Lung (tissue), 11 donors: ENCODE measurements at regions not wholly inside any gene's neighbourhood (a gene's known extent, or its start where the extent isn't known, plus 50 kb on each side); places are given as distances from the start of the nearest gene placed in this dataset.

ENCODE experiments used
- ATAC-seq: fragments of 200-7000 bp; cut with Tn5 transposase; one replicate; pipeline ENCODE4 v1.9.1; 2020; ENCODE audit warnings: moderate number of reproducible peaks; ENCODE audit not compliant: insufficient read depth, low FRiP score
- DNase-seq, 3 donors: peaks; one replicate each; pipeline ENCODE4 v3.0.0-alpha.2; 2013 to 2017
- H3K27ac ChIP-seq, 2 donors: one replicate each; pipeline ENCODE4 v1.5.1; 2013; ENCODE audit warnings: mild to moderate bottlenecking in 2 of 2, moderate library complexity in 2 of 2, control low read depth in 1 of 2, inconsistent platforms in 1 of 2, low read depth in 1 of 2, low read length in 1 of 2
- H3K27me3 ChIP-seq, 3 donors: one replicate each; pipeline ENCODE4 v1.5.1; 2013; ENCODE audit warnings: low read length in 2 of 3; ENCODE audit not compliant: control insufficient read depth in 3 of 3, insufficient read depth in 3 of 3
- H3K36me3 ChIP-seq, 4 donors: one replicate each; pipeline ENCODE4 v1.5.1; 2013; ENCODE audit warnings: low read length in 4 of 4, mild to moderate bottlenecking in 1 of 4, moderate library complexity in 1 of 4; ENCODE audit not compliant: control insufficient read depth in 4 of 4, insufficient read depth in 4 of 4
- H3K4me1 ChIP-seq, 5 donors: one replicate each; pipeline ENCODE4 v1.5.1; 2013; ENCODE audit warnings: low read length in 5 of 5, mild to moderate bottlenecking in 2 of 5, moderate library complexity in 1 of 5; ENCODE audit not compliant: control insufficient read depth in 5 of 5, insufficient read depth in 5 of 5
- H3K4me3 ChIP-seq: one replicate; pipeline ENCODE4 v1.5.1; 2013; ENCODE audit warnings: mild to moderate bottlenecking, control low read depth, moderate library complexity
- H3K9ac ChIP-seq, 2 donors: one replicate each; pipeline ENCODE4 v1.5.1; 2013; ENCODE audit warnings: low read length in 2 of 2, control low read depth in 1 of 2; ENCODE audit not compliant: insufficient read depth in 1 of 2
- H3K9me3 ChIP-seq, 4 donors: one replicate each; pipeline ENCODE4 v1.5.1; 2013; ENCODE audit warnings: low read length in 3 of 4, mild to moderate bottlenecking in 1 of 4, moderate library complexity in 1 of 4; ENCODE audit not compliant: control insufficient read depth in 4 of 4, insufficient read depth in 3 of 4
- WGBS, 2 donors: extraction: QIAGEN DNeasy Blood & Tissue Kit; methylation state at CpG; one replicate each; pipeline ENCODE4 v1.1.7; 2013; 5-methylcytosine and 5-hydroxymethylcytosine counted together
- TF ChIP-seq, protein P1 (sequence below): IDR thresholded peaks from 2 replicates; pipeline ENCODE4 v1.5.1; 2012; ENCODE audit warnings: mild to moderate bottlenecking; ENCODE audit errors: control extremely low read depth, extremely low read depth
- donor health status: control.
- donor health status: control.
- donor health status: Bipolar disorder and iron deficiency.
- donor health status: healthy.
- donor health status: DM: yes; HTN: yes; CAD: no.

DNA sequence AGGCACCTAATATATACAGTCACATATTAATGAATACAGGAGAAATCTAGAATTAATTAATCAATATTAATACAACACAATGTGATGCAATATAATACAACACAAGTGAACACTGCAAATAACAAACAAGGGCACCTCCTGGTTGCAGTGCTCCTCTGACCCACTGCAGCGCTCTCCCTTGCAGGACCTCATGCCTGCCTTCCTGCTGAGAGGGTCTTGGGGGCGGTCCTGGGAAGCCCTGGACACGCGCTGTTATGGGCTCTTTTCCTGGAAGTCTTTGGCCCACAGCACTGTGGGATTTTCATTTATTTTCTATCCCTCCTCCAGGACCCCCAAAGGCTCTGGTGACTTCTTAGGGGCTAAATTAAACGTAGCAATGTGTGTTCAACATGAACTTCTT is 485.8 kb downstream of the IRX1 start:
- Histone ChIP-seq H3K9me3 (peaks cover 0 to 7% (median under 1%) of the 10 kb centered on the region in 4 donors), H3K27me3 (peaks cover 0 to 3% (median 0%) of the 10 kb centered on the region in 3 donors), H3K27ac (no peak overlapping the region), H3K4me3 (no peak overlapping the region), H3K4me1 (peaks cover 0 to 1% (median 0%) of the 10 kb centered on the region in 5 donors), H3K36me3 (no peaks in the 10 kb centered on the region), H3K9ac (no peak overlapping the region)
- ATAC-seq: no peak
- WGBS, 2 donors: 72 to 76% methylated on average over 5 of the region's 5 CpGs
- no peak for DNase-seq
- TF ChIP-seq, protein P1, sequence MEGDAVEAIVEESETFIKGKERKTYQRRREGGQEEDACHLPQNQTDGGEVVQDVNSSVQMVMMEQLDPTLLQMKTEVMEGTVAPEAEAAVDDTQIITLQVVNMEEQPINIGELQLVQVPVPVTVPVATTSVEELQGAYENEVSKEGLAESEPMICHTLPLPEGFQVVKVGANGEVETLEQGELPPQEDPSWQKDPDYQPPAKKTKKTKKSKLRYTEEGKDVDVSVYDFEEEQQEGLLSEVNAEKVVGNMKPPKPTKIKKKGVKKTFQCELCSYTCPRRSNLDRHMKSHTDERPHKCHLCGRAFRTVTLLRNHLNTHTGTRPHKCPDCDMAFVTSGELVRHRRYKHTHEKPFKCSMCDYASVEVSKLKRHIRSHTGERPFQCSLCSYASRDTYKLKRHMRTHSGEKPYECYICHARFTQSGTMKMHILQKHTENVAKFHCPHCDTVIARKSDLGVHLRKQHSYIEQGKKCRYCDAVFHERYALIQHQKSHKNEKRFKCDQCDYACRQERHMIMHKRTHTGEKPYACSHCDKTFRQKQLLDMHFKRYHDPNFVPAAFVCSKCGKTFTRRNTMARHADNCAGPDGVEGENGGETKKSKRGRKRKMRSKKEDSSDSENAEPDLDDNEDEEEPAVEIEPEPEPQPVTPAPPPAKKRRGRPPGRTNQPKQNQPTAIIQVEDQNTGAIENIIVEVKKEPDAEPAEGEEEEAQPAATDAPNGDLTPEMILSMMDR: no peak

GRCh38 chr5:4082966-4083564 is 487.4 kb downstream of the IRX1 start:
- no peak for ATAC-seq
- TF ChIP-seq, protein P1: no peak
- H3K4me3 ChIP-seq: no peak overlapping the region
- peaks cover 0 to 9% (median under 1%) of the 10 kb centered on the region in 4 donors for H3K9me3 ChIP-seq
- H3K27ac ChIP-seq: no peak overlapping the region
- DNase-seq: no peak
- H3K36me3 ChIP-seq: no peaks in the 10 kb centered on the region
- H3K9ac ChIP-seq: no peak overlapping the region
- H3K4me1 ChIP-seq: peaks cover 0 to 1% (median 0%) of the 10 kb centered on the region in 5 donors
- H3K27me3 ChIP-seq: peaks cover 0 to 3% (median 0%) of the 10 kb centered on the region in 3 donors
- 84 to 89% methylated on average over 6 of the region's 6 CpGs for WGBS, 2 donors

- no peak overlapping the region for H3K4me3 ChIP-seq
- DNase-seq (no peak), ATAC-seq (no peak)
- H3K9me3 ChIP-seq: peaks cover 0 to 9% (median under 1%) of the 10 kb centered on the region in 4 donors
- peaks cover 0 to 3% (median 0%) of the 10 kb centered on the region in 3 donors for H3K27me3 ChIP-seq
- TF ChIP-seq, protein P1: no peak
- H3K9ac ChIP-seq: no peak overlapping the region
- H3K36me3 ChIP-seq: no peaks in the 10 kb centered on the region
- 85 to 86% methylated on average over 13 of the region's 13 CpGs for WGBS, 2 donors
- H3K27ac ChIP-seq: no peak overlapping the region
- peaks cover 0 to 1% (median 0%) of the 10 kb centered on the region in 5 donors for H3K4me1 ChIP-seq
These were observed 488.1 kb downstream of the IRX1 start for GRCh38 chr5:4083591-4084337.
